ENCODE measurements at regions not wholly inside any gene's neighbourhood (a gene's known extent, or its start where the extent isn't known, plus 50 kb on each side); places are given as distances from the start of the nearest gene placed in this dataset.

- Histone ChIP-seq H3K4me1 (ENCODE audit: control insufficient read depth in 2 of 3, insufficient read depth in 2 of 3, low read depth in 1 of 3, low read length in 3 of 3) (no peaks in the 10 kb centered on the region), H3K9ac (ENCODE audit: low read length in 3 of 3) (no peak overlapping the region), H3K4me3 (ENCODE audit: low read length in 3 of 3) (no peak overlapping the region), H3K27me3 (ENCODE audit: control insufficient read depth, insufficient read depth, low read length) (no peaks in the 10 kb centered on the region), H3K36me3 (ENCODE audit: control insufficient read depth in 2 of 3, insufficient read depth in 3 of 3, low read length in 3 of 3) (no peaks in the 10 kb centered on the region), H3K9me3 (ENCODE audit: control insufficient read depth in 2 of 3, insufficient read depth in 1 of 3, low read length in 3 of 3) (no peaks in the 10 kb centered on the region), H3K27ac (ENCODE audit: low read depth in 2 of 2, low read length in 2 of 2) (no peak overlapping the region)
- no peak for DNase-seq
- peak; percentile 13 for FAIRE-seq
- intact Hi-C loops (cut with DNase I): no loop called here
- TF ChIP-seq, protein P1, sequence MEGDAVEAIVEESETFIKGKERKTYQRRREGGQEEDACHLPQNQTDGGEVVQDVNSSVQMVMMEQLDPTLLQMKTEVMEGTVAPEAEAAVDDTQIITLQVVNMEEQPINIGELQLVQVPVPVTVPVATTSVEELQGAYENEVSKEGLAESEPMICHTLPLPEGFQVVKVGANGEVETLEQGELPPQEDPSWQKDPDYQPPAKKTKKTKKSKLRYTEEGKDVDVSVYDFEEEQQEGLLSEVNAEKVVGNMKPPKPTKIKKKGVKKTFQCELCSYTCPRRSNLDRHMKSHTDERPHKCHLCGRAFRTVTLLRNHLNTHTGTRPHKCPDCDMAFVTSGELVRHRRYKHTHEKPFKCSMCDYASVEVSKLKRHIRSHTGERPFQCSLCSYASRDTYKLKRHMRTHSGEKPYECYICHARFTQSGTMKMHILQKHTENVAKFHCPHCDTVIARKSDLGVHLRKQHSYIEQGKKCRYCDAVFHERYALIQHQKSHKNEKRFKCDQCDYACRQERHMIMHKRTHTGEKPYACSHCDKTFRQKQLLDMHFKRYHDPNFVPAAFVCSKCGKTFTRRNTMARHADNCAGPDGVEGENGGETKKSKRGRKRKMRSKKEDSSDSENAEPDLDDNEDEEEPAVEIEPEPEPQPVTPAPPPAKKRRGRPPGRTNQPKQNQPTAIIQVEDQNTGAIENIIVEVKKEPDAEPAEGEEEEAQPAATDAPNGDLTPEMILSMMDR (IDR thresholded peaks at IDR 0.05; ENCODE audit: borderline replicate concordance, extremely low read depth, insufficient read depth): no peak
Measured at GRCh38 chr4:96092151-96092705, 252.3 kb downstream of the PDHA2 start.

DNA sequence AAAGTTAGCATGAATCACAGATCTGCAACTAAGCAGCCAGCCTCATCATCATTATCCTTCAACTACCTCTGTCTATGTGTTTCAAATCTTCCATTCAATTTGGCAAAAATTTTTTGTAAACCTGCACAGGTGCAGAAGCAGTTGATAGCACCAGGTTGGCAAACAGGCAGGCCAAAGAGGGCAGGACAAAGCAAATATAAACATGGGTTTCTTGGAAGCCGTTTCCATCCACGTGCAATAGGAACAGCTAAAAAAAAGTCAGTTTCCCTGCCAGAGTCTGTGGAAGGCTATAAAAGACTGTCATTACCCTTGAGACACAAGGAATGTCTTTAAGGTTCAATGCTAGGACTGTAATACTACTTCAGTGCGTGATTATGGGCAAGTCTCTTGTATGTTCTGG, 253.2 kb downstream of the PDHA2 start:
- Histone ChIP-seq H3K9ac (ENCODE audit: low read length in 3 of 3) (no peak overlapping the region), H3K4me1 (ENCODE audit: control insufficient read depth in 2 of 3, insufficient read depth in 2 of 3, low read depth in 1 of 3, low read length in 3 of 3) (no peaks in the 10 kb centered on the region), H3K27me3 (ENCODE audit: control insufficient read depth, insufficient read depth, low read length) (no peaks in the 10 kb centered on the region), H3K36me3 (ENCODE audit: control insufficient read depth in 2 of 3, insufficient read depth in 3 of 3, low read length in 3 of 3) (no peaks in the 10 kb centered on the region), H3K4me3 (ENCODE audit: low read length in 3 of 3) (no peak overlapping the region), H3K27ac (ENCODE audit: low read depth in 2 of 2, low read length in 2 of 2) (no peak overlapping the region), H3K9me3 (ENCODE audit: control insufficient read depth in 2 of 3, insufficient read depth in 1 of 3, low read length in 3 of 3) (no peaks in the 10 kb centered on the region)
- TF ChIP-seq, protein P1 (IDR thresholded peaks at IDR 0.05; ENCODE audit: borderline replicate concordance, extremely low read depth, insufficient read depth): no peak
- DNase-seq (peak in 1 of 5 donors; percentile 1), FAIRE-seq (no peak)
- intact Hi-C loops (cut with DNase I): no loop called here

- no peak overlapping the region for H3K4me3 ChIP-seq (ENCODE audit: low read length in 3 of 3)
- no peaks in the 10 kb centered on the region for H3K36me3 ChIP-seq (ENCODE audit: control insufficient read depth in 2 of 3, insufficient read depth in 3 of 3, low read length in 3 of 3)
- no peaks in the 10 kb centered on the region for H3K9me3 ChIP-seq (ENCODE audit: control insufficient read depth in 2 of 3, insufficient read depth in 1 of 3, low read length in 3 of 3)
- H3K27ac ChIP-seq (ENCODE audit: low read depth in 2 of 2, low read length in 2 of 2): no peak overlapping the region
- H3K27me3 ChIP-seq (ENCODE audit: control insufficient read depth, insufficient read depth, low read length): no peaks in the 10 kb centered on the region
- H3K9ac ChIP-seq (ENCODE audit: low read length in 3 of 3): no peak overlapping the region
- DNase-seq (peak in 1 of 5 donors; percentile 2), FAIRE-seq (no peak)
- TF ChIP-seq, protein P1 (IDR thresholded peaks at IDR 0.05; ENCODE audit: borderline replicate concordance, extremely low read depth, insufficient read depth): no peak
- intact Hi-C loops (cut with DNase I): no loop called here
- H3K4me1 ChIP-seq (ENCODE audit: control insufficient read depth in 2 of 3, insufficient read depth in 2 of 3, low read depth in 1 of 3, low read length in 3 of 3): no peaks in the 10 kb centered on the region
Measured at GRCh38 chr4:96093563-96093962, 253.7 kb downstream of the PDHA2 start.

DNA sequence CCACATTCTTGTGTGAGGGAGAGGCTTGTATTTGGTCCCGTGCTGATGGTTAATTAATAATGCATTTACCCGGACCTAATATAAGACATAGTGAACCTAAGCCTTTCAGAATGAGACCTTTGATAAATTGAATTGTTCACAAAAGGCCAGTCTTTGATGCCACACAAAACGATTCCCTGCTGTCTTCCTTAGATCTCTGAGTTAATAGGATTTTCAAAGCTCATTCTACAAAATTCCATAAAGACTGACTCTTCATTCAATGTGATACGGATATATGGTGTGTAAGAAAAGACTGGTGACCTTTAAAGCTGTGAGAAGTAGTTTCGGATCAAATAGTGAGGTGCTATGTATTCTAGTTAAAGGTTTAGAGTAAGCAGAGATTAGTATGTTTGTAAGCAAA, 254.3 kb downstream of the PDHA2 start:
- H3K9ac ChIP-seq (ENCODE audit: low read length in 3 of 3): no peak overlapping the region
- no peak for FAIRE-seq
- TF ChIP-seq, protein P1 (IDR thresholded peaks at IDR 0.05; ENCODE audit: borderline replicate concordance, extremely low read depth, insufficient read depth): no peak
- intact Hi-C loops (cut with DNase I): no loop called here
- no peaks in the 10 kb centered on the region for H3K27me3 ChIP-seq (ENCODE audit: control insufficient read depth, insufficient read depth, low read length)
- no peaks in the 10 kb centered on the region for H3K4me1 ChIP-seq (ENCODE audit: control insufficient read depth in 2 of 3, insufficient read depth in 2 of 3, low read depth in 1 of 3, low read length in 3 of 3)
- no peak overlapping the region for H3K4me3 ChIP-seq (ENCODE audit: low read length in 3 of 3)
- no peaks in the 10 kb centered on the region for H3K9me3 ChIP-seq (ENCODE audit: control insufficient read depth in 2 of 3, insufficient read depth in 1 of 3, low read length in 3 of 3)
- no peaks in the 10 kb centered on the region for H3K36me3 ChIP-seq (ENCODE audit: control insufficient read depth in 2 of 3, insufficient read depth in 3 of 3, low read length in 3 of 3)
- DNase-seq: no peak
- H3K27ac ChIP-seq (ENCODE audit: low read depth in 2 of 2, low read length in 2 of 2): no peak overlapping the region

Measured in kidney (tissue), 13 donors.